Heart left ventricle (tissue), 16 donors: ENCODE measurements at regions not wholly inside any gene's neighbourhood (a gene's known extent, or its start where the extent isn't known, plus 50 kb on each side); places are given as distances from the start of the nearest gene placed in this dataset.

Source experiments
- ATAC-seq, 4 donors: fragments of 200-7000 bp; cut with Tn5 transposase; one replicate each; pipeline ENCODE4 v1.9.1; 2020 to 2022; ENCODE audit warnings: moderate library complexity in 4 of 4, mild to moderate bottlenecking in 3 of 4, moderate number of reproducible peaks in 1 of 4
- DNase-seq, 5 donors: peaks; one replicate each; pipeline ENCODE4 v3.0.0-alpha.2; 2020
- H3K27ac ChIP-seq, 12 donors: fragments of 200-600 bp; sonication (generic) in 4 of 12; one replicate each; pipeline versions ENCODE4 v1.5.0 to v1.8.0; 2016 to 2022; ENCODE audit warnings: mild to moderate bottlenecking in 2 of 12
- H3K27me3 ChIP-seq, 9 donors: fragments of 200-600 bp; sonication (generic) in 2 of 9; one replicate each; pipeline versions ENCODE4 v1.5.1 to v1.8.0; 2016 to 2022; ENCODE audit warnings: mild to moderate bottlenecking in 3 of 9
- H3K36me3 ChIP-seq, 9 donors: fragments of 200-600 bp; sonication (generic) in 2 of 9; one replicate each; pipeline versions ENCODE4 v1.5.0 to v1.8.0; 2018 to 2022; ENCODE audit warnings: mild to moderate bottlenecking in 2 of 9
- H3K4me1 ChIP-seq, 12 donors: fragments of 200-600 bp; sonication (generic) in 4 of 12; one replicate each; pipeline versions ENCODE4 v1.5.0 to v1.8.0; 2016 to 2022; ENCODE audit warnings: mild to moderate bottlenecking in 3 of 12
- H3K4me3 ChIP-seq, 12 donors: fragments of 200-600 bp; sonication (generic) in 4 of 12; one replicate each; pipeline versions ENCODE4 v1.5.0 to v1.8.0; 2017 to 2022; ENCODE audit warnings: mild to moderate bottlenecking in 9 of 12, moderate library complexity in 4 of 12
- H3K9me3 ChIP-seq, 12 donors: fragments of 200-600 bp; sonication (generic) in 4 of 12; one replicate each; pipeline versions ENCODE4 v1.5.0 to v1.8.0; 2016 to 2022; ENCODE audit warnings: mild to moderate bottlenecking in 1 of 12
- POLR2A ChIP-seq, 2 donors: fragments of 450-650 bp; IDR thresholded peaks; one replicate each; pipeline ENCODE4 v1.6.1; 2017; ENCODE audit warnings: antibody characterized with exemption in 2 of 2, mild to moderate bottlenecking in 2 of 2, moderate library complexity in 2 of 2
- WGBS, 4 donors: extraction: QIAGEN DNeasy Blood & Tissue Kit in 2 of 4; methylation state at CpG; one replicate each; pipeline versions ENCODE4 v1.1.5 to v1.1.7; 2013 to 2018; 5-methylcytosine and 5-hydroxymethylcytosine counted together
- intact Hi-C, 10 donors: fragments of 100-400 bp; cut with DNase I; formaldehyde crosslinking; loops; one replicate each; pipeline versions ENCODE4 v1.11.1 to v1.14.2; 2022
- TF ChIP-seq, protein P1 (sequence below), 12 donors: fragments of 200-600 bp; sonication (generic) in 4 of 12; IDR thresholded peaks; one replicate each; pipeline versions ENCODE4 v1.5.0 to v1.8.0; 2018 to 2022; ENCODE audit warnings: antibody characterized with exemption in 12 of 12, mild to moderate bottlenecking in 5 of 12
- donor health status: ischemic (EF 13 %, LVEDD 7.1; RV severe dilation, severe dysfunction).
- donor health status: healthy with polysubstance abuse.
- donor health status: DM: no; HTN: yes; CAD: no.
- donor health status: DM: no; HTN: no; CAD: no.
- donor health status: ischemic (EF 25% LVEDD 6.9; RV normal size, moderate dysfunction).
- donor health status: ischemic (EF 25% LVEDD 5.7; RV mildly dilated, moderate dysfunction).
- donor health status: healthy.
- donor health status: DM: yes; HTN: yes; CAD: no.
- donor health status: ischemic (EF 35%, LVEDD 5.7; RV mildly dilated, moderate dysfunction).
- donor health status: nonischemic (EF 11% LVEDD 7.7; RV severe dilation, severe dysfunction).
- donor health status: DM: yes; HTN: yes; CAD: no.
- donor health status: PGD.
- donor health status: ischemic (EF 29% LVEDD 5.4; RV normal size, mild dysfunction).
- donor health status: nonischemic (EF 23%, LVEDD 6.1; RV moderate dilation, normal function).

DNA sequence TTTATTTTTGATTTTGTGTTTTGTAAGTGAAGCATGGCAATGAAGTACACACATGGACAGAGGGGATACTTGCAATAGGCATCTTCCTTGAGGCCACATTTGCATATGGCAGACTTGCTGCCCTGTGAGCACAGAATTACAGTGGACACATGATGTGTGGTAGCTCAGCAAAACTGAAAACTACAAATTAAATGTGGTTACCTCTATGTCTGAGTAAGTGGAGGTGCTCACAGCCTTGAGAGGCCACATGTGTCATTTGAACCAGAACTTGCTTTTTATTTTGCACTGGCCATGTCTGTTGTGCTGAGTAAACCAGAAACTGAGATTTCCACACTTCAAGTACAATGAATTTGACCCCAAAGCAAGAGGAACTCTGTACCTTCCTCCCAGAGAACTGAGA is 998.5 kb upstream of the NXPH2 start:
- Histone ChIP-seq H3K27me3 (no peaks in the 10 kb centered on the region), H3K36me3 (no peaks in the 10 kb centered on the region), H3K27ac (no peak overlapping the region), H3K9me3 (no peaks in the 10 kb centered on the region), H3K4me1 (no peaks in the 10 kb centered on the region), H3K4me3 (no peak overlapping the region)
- no peak for TF ChIP-seq POLR2A (IDR thresholded peaks at IDR 0.05)
- TF ChIP-seq, protein P1, sequence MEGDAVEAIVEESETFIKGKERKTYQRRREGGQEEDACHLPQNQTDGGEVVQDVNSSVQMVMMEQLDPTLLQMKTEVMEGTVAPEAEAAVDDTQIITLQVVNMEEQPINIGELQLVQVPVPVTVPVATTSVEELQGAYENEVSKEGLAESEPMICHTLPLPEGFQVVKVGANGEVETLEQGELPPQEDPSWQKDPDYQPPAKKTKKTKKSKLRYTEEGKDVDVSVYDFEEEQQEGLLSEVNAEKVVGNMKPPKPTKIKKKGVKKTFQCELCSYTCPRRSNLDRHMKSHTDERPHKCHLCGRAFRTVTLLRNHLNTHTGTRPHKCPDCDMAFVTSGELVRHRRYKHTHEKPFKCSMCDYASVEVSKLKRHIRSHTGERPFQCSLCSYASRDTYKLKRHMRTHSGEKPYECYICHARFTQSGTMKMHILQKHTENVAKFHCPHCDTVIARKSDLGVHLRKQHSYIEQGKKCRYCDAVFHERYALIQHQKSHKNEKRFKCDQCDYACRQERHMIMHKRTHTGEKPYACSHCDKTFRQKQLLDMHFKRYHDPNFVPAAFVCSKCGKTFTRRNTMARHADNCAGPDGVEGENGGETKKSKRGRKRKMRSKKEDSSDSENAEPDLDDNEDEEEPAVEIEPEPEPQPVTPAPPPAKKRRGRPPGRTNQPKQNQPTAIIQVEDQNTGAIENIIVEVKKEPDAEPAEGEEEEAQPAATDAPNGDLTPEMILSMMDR (IDR thresholded peaks at IDR 0.05), result no peak
- ATAC-seq (no peak), DNase-seq (no peak)
- intact Hi-C loops, result no loop called here

DNA sequence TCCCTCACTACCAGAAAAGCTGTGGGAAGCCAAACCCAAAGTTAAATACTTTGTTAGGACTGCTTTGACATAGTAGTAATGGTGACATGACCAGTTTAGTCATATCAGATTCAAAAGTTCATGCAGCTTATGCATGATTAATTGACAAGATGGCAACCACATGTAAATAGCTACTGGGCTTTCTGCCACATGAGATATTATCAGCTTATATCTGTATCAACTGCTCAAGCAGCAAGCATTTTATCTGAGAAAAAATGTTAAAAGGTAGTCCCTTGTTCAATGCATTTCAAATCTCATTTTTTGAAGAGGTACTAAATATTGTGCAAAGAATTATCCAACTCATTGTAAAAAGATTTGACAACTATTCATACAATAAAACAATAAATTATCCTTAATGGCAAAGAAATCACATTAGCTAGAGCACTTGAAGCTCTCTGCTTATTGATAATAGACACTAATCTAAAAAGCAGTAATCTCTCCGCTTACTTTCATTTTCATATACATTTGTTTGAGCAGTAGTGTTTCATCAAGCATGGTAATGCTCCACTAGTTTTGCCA is 993.6 kb upstream of the NXPH2 start:
- intact Hi-C loops, result no loop called here
- Histone ChIP-seq H3K4me3 (no peak overlapping the region), H3K27me3 (no peaks in the 10 kb centered on the region), H3K27ac (no peak overlapping the region), H3K9me3 (no peaks in the 10 kb centered on the region), H3K4me1 (no peaks in the 10 kb centered on the region), H3K36me3 (no peaks in the 10 kb centered on the region)
- DNase-seq, result no peak
- TF ChIP-seq POLR2A (IDR thresholded peaks at IDR 0.05), result no peak
- TF ChIP-seq, protein P1 (IDR thresholded peaks at IDR 0.05), result no peak
- 94 to 98% (median 97%) methylated on average over 1 of the region's 1 CpG for WGBS, 4 donors
- ATAC-seq, result no peak

DNA sequence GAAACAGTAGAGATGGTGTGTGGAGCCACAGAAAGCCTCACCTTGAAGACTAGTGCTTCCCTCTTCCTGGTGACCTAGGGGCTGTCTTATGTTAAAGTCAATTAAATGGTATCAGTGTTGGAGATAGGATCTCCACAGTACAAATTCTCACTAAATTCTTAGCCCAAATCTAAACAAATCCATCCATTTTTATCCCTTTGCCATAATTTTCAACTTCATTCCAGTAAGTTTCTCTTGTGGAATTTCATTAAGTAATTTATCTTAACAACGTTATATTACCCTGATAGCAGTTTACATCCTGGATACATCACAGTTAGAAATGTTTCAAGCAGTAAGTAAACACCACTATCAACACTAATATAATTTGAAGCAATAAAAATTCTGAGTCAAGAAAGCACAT is 989.4 kb upstream of the NXPH2 start:
- no peaks in the 10 kb centered on the region for H3K9me3 ChIP-seq
- H3K4me3 ChIP-seq, result no peak overlapping the region
- H3K27ac ChIP-seq, result no peak overlapping the region
- ATAC-seq (no peak), DNase-seq (no peak)
- intact Hi-C loops, result no loop called here
- H3K36me3 ChIP-seq, result no peaks in the 10 kb centered on the region
- H3K27me3 ChIP-seq, result no peaks in the 10 kb centered on the region
- 47 to 58% (median 52%) methylated on average over 1 of the region's 1 CpG for WGBS, 4 donors
- TF ChIP-seq POLR2A (IDR thresholded peaks at IDR 0.05), result no peak
- TF ChIP-seq, protein P1 (IDR thresholded peaks at IDR 0.05), result no peak
- H3K4me1 ChIP-seq, result no peaks in the 10 kb centered on the region

DNA sequence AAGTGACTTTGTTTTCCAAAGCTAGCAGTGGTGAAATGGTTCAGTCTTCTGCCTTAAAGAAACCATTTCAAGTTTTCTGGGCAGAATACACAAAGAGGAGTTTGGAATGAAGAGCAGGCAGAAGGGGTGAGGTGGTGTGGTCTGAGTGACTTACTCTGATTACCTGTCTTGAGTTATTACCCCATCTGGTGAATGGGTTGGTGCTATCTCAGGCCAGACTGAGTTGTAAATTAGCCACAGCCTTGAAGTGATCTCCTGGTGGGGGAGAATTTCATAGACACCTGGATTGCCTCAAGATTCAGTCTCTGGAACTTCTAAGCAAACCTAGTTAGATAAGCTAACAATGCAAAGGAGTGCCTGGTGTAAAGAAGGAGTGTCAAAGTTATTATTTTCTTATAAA is 983.5 kb upstream of the NXPH2 start:
- no peak for TF ChIP-seq POLR2A (IDR thresholded peaks at IDR 0.05)
- TF ChIP-seq, protein P1 (IDR thresholded peaks at IDR 0.05), result no peak
- H3K4me1 ChIP-seq, result no peaks in the 10 kb centered on the region
- H3K9me3 ChIP-seq, result no peaks in the 10 kb centered on the region
- H3K27me3 ChIP-seq, result no peaks in the 10 kb centered on the region
- H3K36me3 ChIP-seq, result no peaks in the 10 kb centered on the region
- ATAC-seq (no peak), DNase-seq (no peak)
- no peak overlapping the region for H3K27ac ChIP-seq
- intact Hi-C loops, result no loop called here
- no peak overlapping the region for H3K4me3 ChIP-seq
